PC-9 (cell line): ENCODE measurements at regions not wholly inside any gene's neighbourhood (a gene's known extent, or its start where the extent isn't known, plus 50 kb on each side); places are given as distances from the start of the nearest gene placed in this dataset.
"Not testable (repeated sequence)": the region's sequence is repeated elsewhere in the genome, so short reads cannot be mapped to it uniquely, and the experiment has no call there.

Experiments
- BruUV-seq: library from RNA; stranded (reverse); fragments of 400-500 nt; replicated peaks from 2 replicates; lab custom pipeline; 2021; lab: Mats Ljungman, UMichigan
- CTCF ChIA-PET: fragments of 300-600 bp; sonication (Branson Sonifier 250); formaldehyde crosslinking; loops from one replicate; lab custom pipeline; 2022; ENCODE audit warnings: antibody characterized with exemption; lab: Charles Lee
- POLR2A ChIA-PET: fragments of 300-600 bp; sonication (Branson Sonifier 250); formaldehyde crosslinking; loops from one replicate; lab custom pipeline; 2022; ENCODE audit warnings: antibody characterized with exemption; ENCODE audit not compliant: unreplicated experiment; lab: Charles Lee
- DNase-seq, 2 experiments: peaks; one replicate each; pipeline versions ENCODE4 v3.0.0 to v3.0.0-alpha.2; 2015 to 2022; ENCODE audit warnings: mixed read lengths in 1 of 2
- H2AFZ ChIP-seq: fragments of 200-600 bp; sonication (generic); 2 replicates; pipeline ENCODE4 v1.8.1; 2017; ENCODE audit warnings: antibody characterized with exemption
- H3F3A ChIP-seq: fragments of 200-600 bp; sonication (generic); 2 replicates; pipeline ENCODE4 v1.8.1; 2017; ENCODE audit warnings: antibody characterized with exemption, mild to moderate bottlenecking, low read depth; ENCODE audit not compliant: insufficient read depth
- H3K27ac ChIP-seq: fragments of 200-600 bp; sonication (generic); 2 replicates; pipeline ENCODE4 v1.6.1; 2016; ENCODE audit warnings: mixed run types
- H3K27me3 ChIP-seq: fragments of 200-600 bp; sonication (generic); 2 replicates; pipeline ENCODE4 v1.6.1; 2016; ENCODE audit warnings: low read depth, mixed run types; ENCODE audit not compliant: insufficient read depth
- H3K36me3 ChIP-seq: fragments of 200-600 bp; sonication (generic); 2 replicates; pipeline ENCODE4 v1.6.1; 2016; ENCODE audit warnings: low read depth, mixed run types
- H3K4me1 ChIP-seq: fragments of 200-600 bp; sonication (generic); replicated peaks from 2 replicates; pipeline ENCODE4 v1.6.1; 2016; ENCODE audit warnings: mixed run types; ENCODE audit not compliant: insufficient read depth
- H3K4me2 ChIP-seq: fragments of 200-600 bp; sonication (generic); 2 replicates; pipeline ENCODE4 v1.6.1; 2017; ENCODE audit warnings: mixed run types
- H3K4me3 ChIP-seq: fragments of 200-600 bp; sonication (generic); 2 replicates; pipeline ENCODE4 v1.6.1; 2016; ENCODE audit warnings: mixed run types
- H3K79me2 ChIP-seq: fragments of 200-600 bp; sonication (generic); 2 replicates; pipeline ENCODE4 v1.6.1; 2017; ENCODE audit warnings: low read depth, mixed run types
- H3K9me2 ChIP-seq: fragments of 200-600 bp; sonication (generic); 2 replicates; pipeline ENCODE4 v1.8.1; 2017; ENCODE audit warnings: mild to moderate bottlenecking; ENCODE audit not compliant: insufficient read depth
- H3K9me3 ChIP-seq: fragments of 200-600 bp; sonication (generic); 2 replicates; pipeline ENCODE4 v1.8.1; 2016; ENCODE audit warnings: low read depth; ENCODE audit not compliant: insufficient read depth
- H4K20me1 ChIP-seq: fragments of 200-600 bp; sonication (generic); 2 replicates; pipeline ENCODE4 v1.8.1; 2017; ENCODE audit not compliant: insufficient read depth
- CTCF ChIP-seq: fragments of 200-600 bp; sonication (generic); conservative IDR thresholded peaks from 2 replicates; pipeline ENCODE4 v1.6.1; 2017; ENCODE audit warnings: mixed run types, antibody characterized with exemption, mild to moderate bottlenecking, moderate library complexity
- EZH2 ChIP-seq: fragments of 200-600 bp; sonication (generic); IDR thresholded peaks from 2 replicates; pipeline ENCODE4 v1.8.0; 2017; ENCODE audit warnings: antibody characterized with exemption, low read depth
- intact Hi-C: fragments of 100-400 bp; cut with micrococcal nuclease; formaldehyde crosslinking; loops from one replicate; pipeline ENCODE4 v1.10.0; 2022; ENCODE audit not compliant: unreplicated experiment

- no TSS peak for BruUV-seq
- no peak overlapping the region for H3K4me3 ChIP-seq
- no peak overlapping the region for H2AFZ ChIP-seq
- no peaks in the 10 kb centered on the region; the same call in 1 of the 2 replicates for H3K27me3 ChIP-seq
- H3K4me2 ChIP-seq, result no peak overlapping the region
- no peaks in the 10 kb centered on the region for H3K9me2 ChIP-seq
- no peak for DNase-seq
- intact Hi-C loops, result no loop called here
- H3K79me2 ChIP-seq, result no peaks in the 10 kb centered on the region
- no peak for TF ChIP-seq CTCF
- no peak for TF ChIP-seq EZH2
- no peaks in the 10 kb centered on the region for H3K4me1 ChIP-seq
- ChIA-PET POLR2A (no interaction called here), CTCF (no interaction called here)
- H3K27ac ChIP-seq, result no peak overlapping the region
- no peaks in the 10 kb centered on the region for H4K20me1 ChIP-seq
- H3F3A ChIP-seq, result no peaks in the 10 kb centered on the region
- no peaks in the 10 kb centered on the region for H3K36me3 ChIP-seq
- H3K9me3 ChIP-seq, result no peaks in the 10 kb centered on the region
Measured at GRCh38 chr14:97162621-97163020, 365.4 kb downstream of the VRK1 start.

GRCh38 chr14:97164021-97164420, 366.8 kb downstream of the VRK1 start:
- Histone ChIP-seq H3K27me3 (no peaks in the 10 kb centered on the region; the same call in 1 of the 2 replicates), H3K4me1 (no peaks in the 10 kb centered on the region), H3K4me3 (no peak overlapping the region), H3K9me2 (no peaks in the 10 kb centered on the region), H3K4me2 (no peak overlapping the region), H3K79me2 (no peaks in the 10 kb centered on the region), H3K27ac (no peak overlapping the region), H3K36me3 (no peaks in the 10 kb centered on the region), H4K20me1 (no peaks in the 10 kb centered on the region), H2AFZ (no peak overlapping the region), H3K9me3 (no peaks in the 10 kb centered on the region), H3F3A (no peaks in the 10 kb centered on the region)
- DNase-seq, result no peak
- TF ChIP-seq CTCF (no peak), EZH2 (no peak)
- intact Hi-C loops, result no loop called here
- BruUV-seq, result no TSS peak
- ChIA-PET POLR2A (no interaction called here), CTCF (no interaction called here)

GRCh38 chr14:97166497-97166896, 369.3 kb downstream of the VRK1 start:
- no peaks in the 10 kb centered on the region for H3K4me1 ChIP-seq
- no peaks in the 10 kb centered on the region for H3K36me3 ChIP-seq
- no peaks in the 10 kb centered on the region for H3K9me3 ChIP-seq
- H3K27ac ChIP-seq, result no peak overlapping the region
- no peak for DNase-seq
- no peaks in the 10 kb centered on the region; the same call in 1 of the 2 replicates for H3K27me3 ChIP-seq
- no TSS peak for BruUV-seq
- ChIA-PET CTCF (no interaction called here), POLR2A (no interaction called here)
- H3F3A ChIP-seq, result no peaks in the 10 kb centered on the region
- intact Hi-C loops, result no loop called here
- no peak overlapping the region for H3K4me3 ChIP-seq
- no peaks in the 10 kb centered on the region for H3K9me2 ChIP-seq
- H3K4me2 ChIP-seq, result no peak overlapping the region
- no peak for TF ChIP-seq EZH2
- H2AFZ ChIP-seq, result no peak overlapping the region
- no peaks in the 10 kb centered on the region for H4K20me1 ChIP-seq
- H3K79me2 ChIP-seq, result no peaks in the 10 kb centered on the region

- CTCF ChIA-PET, result not testable (repeated sequence)
Measured at GRCh38 chr14:97167577-97167976, 370.4 kb downstream of the VRK1 start.

More at GRCh38 chr14:97167577-97167976, 370.4 kb downstream of the VRK1 start:
- DNase-seq, POLR2A ChIA-PET, H3K9me2 ChIP-seq, H3K27ac ChIP-seq, H3K27me3 ChIP-seq, H3K36me3 ChIP-seq, H3K4me3 ChIP-seq, H3K9me3 ChIP-seq, H2AFZ ChIP-seq, BruUV-seq, intact Hi-C loops, H4K20me1 ChIP-seq, H3F3A ChIP-seq, H3K4me1 ChIP-seq, H3K79me2 ChIP-seq, H3K4me2 ChIP-seq: not testable (repeated sequence)
